Neural progenitor cell (in vitro differentiated cells): ENCODE measurements at regions not wholly inside any gene's neighbourhood (a gene's known extent, or its start where the extent isn't known, plus 50 kb on each side); places are given as distances from the start of the nearest gene placed in this dataset.

Source experiments
- CTCF ChIP-seq: fragments of 200-600 bp; sonication (generic); IDR thresholded peaks from 2 replicates; pipeline ENCODE4 v1.5.1; 2017; ENCODE audit warnings: antibody characterized with exemption, mild to moderate bottlenecking
- EZH2 ChIP-seq: fragments of 200-600 bp; sonication (generic); IDR thresholded peaks from 2 replicates; pipeline ENCODE4 v1.6.1; 2017; ENCODE audit warnings: antibody characterized with exemption, mild to moderate bottlenecking, moderate library complexity

DNA sequence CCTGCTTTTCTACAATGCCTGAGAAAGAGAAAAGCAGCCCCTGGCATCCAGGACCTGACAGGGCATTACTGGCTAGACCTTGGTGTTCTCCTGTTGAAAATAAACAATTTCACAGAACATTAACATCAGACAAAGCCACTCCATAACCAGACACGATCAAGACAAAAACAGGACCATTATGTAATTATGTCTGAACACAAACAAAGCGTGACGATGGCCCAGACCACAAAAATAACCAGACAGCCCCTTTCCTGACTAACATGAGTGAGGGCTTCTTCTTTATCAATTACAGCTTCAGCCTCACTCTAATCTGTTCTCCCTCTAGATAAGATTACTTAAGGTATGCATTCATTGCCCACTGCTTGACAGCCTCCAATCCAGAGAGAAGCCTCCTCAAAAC is 172.7 kb upstream of the LMCD1 start:
- TF ChIP-seq CTCF: no peak
- no peak for TF ChIP-seq EZH2
